ENCODE measurements at regions not wholly inside any gene's neighbourhood (a gene's known extent, or its start where the extent isn't known, plus 50 kb on each side); places are given as distances from the start of the nearest gene placed in this dataset.

GRCh38 chr3:103033841-103034240 lies 599.0 kb downstream of the ZPLD1 start:
- Mint-ChIP-seq H3K4me3 (no peak overlapping the region), H3K9me3 (peaks cover 0 to 3% (median 0%) of the 10 kb centered on the region in 3 donors), H3K4me1 (peaks cover 0 to 1% (median 0%) of the 10 kb centered on the region in 3 donors), H3K36me3 (no peaks in the 10 kb centered on the region), H3K27me3 (no peaks in the 10 kb centered on the region), H3K27ac (no peak overlapping the region)

- Mint-ChIP-seq H3K4me1 (no peaks in the 10 kb centered on the region), H3K9me3 (peaks cover 0 to 5% (median 1%) of the 10 kb centered on the region in 3 donors), H3K27ac (no peak overlapping the region), H3K36me3 (no peaks in the 10 kb centered on the region), H3K27me3 (no peaks in the 10 kb centered on the region), H3K4me3 (no peak overlapping the region)
Measured at GRCh38 chr3:103047640-103048039, 612.8 kb downstream of the ZPLD1 start.

- Mint-ChIP-seq H3K27me3 (no peaks in the 10 kb centered on the region), H3K9me3 (peaks cover 0 to 5% (median 1%) of the 10 kb centered on the region in 3 donors), H3K4me3 (no peak overlapping the region), H3K27ac (no peak overlapping the region), H3K36me3 (no peaks in the 10 kb centered on the region), H3K4me1 (no peaks in the 10 kb centered on the region)
Measured at GRCh38 chr3:103048068-103048722, 613.4 kb downstream of the ZPLD1 start.

GRCh38 chr3:103052236-103052830 lies 617.5 kb downstream of the ZPLD1 start:
- Mint-ChIP-seq H3K27ac (no peak overlapping the region), H3K4me3 (no peak overlapping the region), H3K36me3 (no peaks in the 10 kb centered on the region), H3K27me3 (no peaks in the 10 kb centered on the region), H3K9me3 (peaks cover 0 to 5% (median 1%) of the 10 kb centered on the region in 3 donors), H3K4me1 (no peaks in the 10 kb centered on the region)

- no peak overlapping the region for H3K4me3 Mint-ChIP-seq
- H3K36me3 Mint-ChIP-seq = no peaks in the 10 kb centered on the region
- no peaks in the 10 kb centered on the region for H3K4me1 Mint-ChIP-seq
- peaks cover 0 to 1% (median 0%) of the 10 kb centered on the region in 3 donors for H3K9me3 Mint-ChIP-seq
- H3K27ac Mint-ChIP-seq = no peak overlapping the region
- H3K27me3 Mint-ChIP-seq = no peaks in the 10 kb centered on the region
Measured at GRCh38 chr3:103055021-103055520, 620.3 kb downstream of the ZPLD1 start.

GRCh38 chr3:103056542-103056941 lies 621.7 kb downstream of the ZPLD1 start:
- Mint-ChIP-seq H3K4me3 (no peak overlapping the region), H3K36me3 (no peaks in the 10 kb centered on the region), H3K27ac (no peak overlapping the region), H3K9me3 (no peaks in the 10 kb centered on the region), H3K4me1 (no peaks in the 10 kb centered on the region), H3K27me3 (no peaks in the 10 kb centered on the region)

GRCh38 chr3:103057003-103057402 lies 622.2 kb downstream of the ZPLD1 start:
- H3K4me3 Mint-ChIP-seq = no peak overlapping the region
- H3K27me3 Mint-ChIP-seq = no peaks in the 10 kb centered on the region
- H3K9me3 Mint-ChIP-seq = peaks cover 0 to 1% (median 0%) of the 10 kb centered on the region in 3 donors
- no peak overlapping the region for H3K27ac Mint-ChIP-seq
- no peaks in the 10 kb centered on the region for H3K4me1 Mint-ChIP-seq
- H3K36me3 Mint-ChIP-seq = no peaks in the 10 kb centered on the region

GRCh38 chr3:103057487-103057886 lies 622.7 kb downstream of the ZPLD1 start:
- Mint-ChIP-seq H3K4me1 (no peaks in the 10 kb centered on the region), H3K36me3 (no peaks in the 10 kb centered on the region), H3K9me3 (peaks cover 0 to 1% (median 0%) of the 10 kb centered on the region in 3 donors), H3K27ac (no peak overlapping the region), H3K27me3 (no peaks in the 10 kb centered on the region), H3K4me3 (no peak overlapping the region)

GRCh38 chr3:103059432-103059831 lies 624.6 kb downstream of the ZPLD1 start:
- Mint-ChIP-seq H3K36me3 (no peaks in the 10 kb centered on the region), H3K4me1 (no peaks in the 10 kb centered on the region), H3K27ac (no peak overlapping the region), H3K9me3 (peaks cover 0 to 1% (median 0%) of the 10 kb centered on the region in 3 donors), H3K27me3 (no peaks in the 10 kb centered on the region), H3K4me3 (no peak overlapping the region)

GRCh38 chr3:103060242-103060641 lies 625.4 kb downstream of the ZPLD1 start:
- Mint-ChIP-seq H3K4me1 (no peaks in the 10 kb centered on the region), H3K27ac (no peak overlapping the region)

GRCh38 chr3:103067963-103068362 lies 633.1 kb downstream of the ZPLD1 start:
- H3K27me3 Mint-ChIP-seq = no peaks in the 10 kb centered on the region
- H3K36me3 Mint-ChIP-seq = no peaks in the 10 kb centered on the region
- H3K27ac Mint-ChIP-seq = no peak overlapping the region
- peaks cover 0 to 2% (median 2%) of the 10 kb centered on the region in 3 donors for H3K9me3 Mint-ChIP-seq
- H3K4me1 Mint-ChIP-seq = no peaks in the 10 kb centered on the region
- H3K4me3 Mint-ChIP-seq = no peak overlapping the region

More at GRCh38 chr3:103060242-103060641, 625.4 kb downstream of the ZPLD1 start:
- Mint-ChIP-seq H3K4me3 (no peak overlapping the region), H3K9me3 (peaks cover 0 to 1% (median 0%) of the 10 kb centered on the region in 3 donors), H3K36me3 (no peaks in the 10 kb centered on the region), H3K27me3 (no peaks in the 10 kb centered on the region)

- Mint-ChIP-seq H3K4me3 (no peak overlapping the region), H3K27me3 (no peaks in the 10 kb centered on the region), H3K9me3 (peaks cover 0 to 2% (median 0%) of the 10 kb centered on the region in 3 donors), H3K36me3 (no peaks in the 10 kb centered on the region), H3K4me1 (no peaks in the 10 kb centered on the region), H3K27ac (no peak overlapping the region)
Measured at GRCh38 chr3:103075282-103075681, 640.5 kb downstream of the ZPLD1 start.

GRCh38 chr3:103077910-103078309 lies 643.1 kb downstream of the ZPLD1 start:
- no peaks in the 10 kb centered on the region for H3K9me3 Mint-ChIP-seq
- no peaks in the 10 kb centered on the region for H3K27me3 Mint-ChIP-seq
- no peaks in the 10 kb centered on the region for H3K4me1 Mint-ChIP-seq
- no peak overlapping the region for H3K4me3 Mint-ChIP-seq
- H3K36me3 Mint-ChIP-seq = no peaks in the 10 kb centered on the region
- no peak overlapping the region for H3K27ac Mint-ChIP-seq

GRCh38 chr3:103082501-103082900 lies 647.7 kb downstream of the ZPLD1 start:
- Mint-ChIP-seq H3K27ac (no peak overlapping the region), H3K27me3 (no peaks in the 10 kb centered on the region), H3K4me3 (no peak overlapping the region), H3K4me1 (no peaks in the 10 kb centered on the region), H3K9me3 (no peaks in the 10 kb centered on the region), H3K36me3 (no peaks in the 10 kb centered on the region)

- Mint-ChIP-seq H3K27ac (no peak overlapping the region), H3K4me3 (no peak overlapping the region), H3K9me3 (no peaks in the 10 kb centered on the region), H3K27me3 (no peaks in the 10 kb centered on the region), H3K4me1 (no peaks in the 10 kb centered on the region), H3K36me3 (no peaks in the 10 kb centered on the region)
Measured at GRCh38 chr3:103083848-103084631, 649.2 kb downstream of the ZPLD1 start.

All from IgD-negative memory B cell (primary cell).